ENCODE measurements at regions not wholly inside any gene's neighbourhood (a gene's known extent, or its start where the extent isn't known, plus 50 kb on each side); places are given as distances from the start of the nearest gene placed in this dataset.

GRCh38 chr6:14676977-14677781 lies 559.6 kb downstream of the CD83 start:
- no peaks in the 10 kb centered on the region for H3K9me2 ChIP-seq (replicated peaks; ENCODE audit: insufficient read depth)
- DNase-seq (ENCODE audit: low spot score) = no peak
- H3K79me2 ChIP-seq = no peaks in the 10 kb centered on the region
- H3K4me3 ChIP-seq = no peak overlapping the region
- no peaks in the 10 kb centered on the region for H3K36me3 ChIP-seq (replicated peaks; ENCODE audit: insufficient read depth, low read depth)
- H2AFZ ChIP-seq = no peak overlapping the region
- 98% methylated on average over 19 of the region's 19 CpGs for WGBS (ENCODE audit: low lambda C conversion rate, missing lambda C conversion rate)
- H3K9me3 ChIP-seq (ENCODE audit: low read depth) = no peaks in the 10 kb centered on the region
- no peaks in the 10 kb centered on the region for H3K27me3 ChIP-seq
- H3K4me1 ChIP-seq (ENCODE audit: insufficient read depth) = no peaks in the 10 kb centered on the region
- TF ChIP-seq CTCF (IDR thresholded peaks at IDR 0.05; ENCODE audit: poor library complexity) (no peak), EZH2 (IDR thresholded peaks at IDR 0.05; ENCODE audit: borderline replicate concordance) (no peak)
- H3K4me2 ChIP-seq = no peak overlapping the region
- H4K20me1 ChIP-seq (ENCODE audit: insufficient read depth, poor library complexity, severe bottlenecking) = no peaks in the 10 kb centered on the region
- H3K27ac ChIP-seq = no peak overlapping the region

- Histone ChIP-seq H3K36me3 (replicated peaks; ENCODE audit: insufficient read depth, low read depth) (no peaks in the 10 kb centered on the region), H3K9me3 (ENCODE audit: low read depth) (no peaks in the 10 kb centered on the region), H2AFZ (no peak overlapping the region), H3K4me3 (no peak overlapping the region), H3K9me2 (replicated peaks; ENCODE audit: insufficient read depth) (no peaks in the 10 kb centered on the region), H3K4me1 (ENCODE audit: insufficient read depth) (no peaks in the 10 kb centered on the region), H3K27me3 (no peaks in the 10 kb centered on the region), H3K79me2 (no peaks in the 10 kb centered on the region), H3K4me2 (no peak overlapping the region), H3K27ac (no peak overlapping the region), H4K20me1 (ENCODE audit: insufficient read depth, poor library complexity, severe bottlenecking) (no peaks in the 10 kb centered on the region)
- TF ChIP-seq CTCF (IDR thresholded peaks at IDR 0.05; ENCODE audit: poor library complexity) = no peak
- no peak for TF ChIP-seq EZH2phosphoT487 (IDR thresholded peaks at IDR 0.05; ENCODE audit: low read depth, severe bottlenecking, unreplicated experiment)
- TF ChIP-seq EZH2 (IDR thresholded peaks at IDR 0.05; ENCODE audit: borderline replicate concordance) = no peak
- WGBS (ENCODE audit: low lambda C conversion rate, missing lambda C conversion rate) = 93% methylated on average over 11 of the region's 11 CpGs
- DNase-seq (ENCODE audit: low spot score) = no peak
Observed at GRCh38 chr6:14681699-14682487, 564.0 kb upstream of the JARID2 start.

- no peak overlapping the region for H3K27ac ChIP-seq
- WGBS (ENCODE audit: low lambda C conversion rate, missing lambda C conversion rate) = 93% methylated on average over 1 of the region's 1 CpG
- H3K9me2 ChIP-seq (replicated peaks; ENCODE audit: insufficient read depth) = no peaks in the 10 kb centered on the region
- H3K36me3 ChIP-seq (replicated peaks; ENCODE audit: insufficient read depth, low read depth) = no peaks in the 10 kb centered on the region
- TF ChIP-seq CTCF (IDR thresholded peaks at IDR 0.05; ENCODE audit: poor library complexity) (no peak), EZH2phosphoT487 (IDR thresholded peaks at IDR 0.05; ENCODE audit: low read depth, severe bottlenecking, unreplicated experiment) (no peak), EZH2 (IDR thresholded peaks at IDR 0.05; ENCODE audit: borderline replicate concordance) (no peak)
- H3K4me1 ChIP-seq (ENCODE audit: insufficient read depth) = no peaks in the 10 kb centered on the region
- H3K27me3 ChIP-seq = no peaks in the 10 kb centered on the region
- H3K79me2 ChIP-seq = no peaks in the 10 kb centered on the region
- no peaks in the 10 kb centered on the region for H4K20me1 ChIP-seq (ENCODE audit: insufficient read depth, poor library complexity, severe bottlenecking)
- H3K9me3 ChIP-seq (ENCODE audit: low read depth) = no peaks in the 10 kb centered on the region
- no peak overlapping the region for H3K4me2 ChIP-seq
- DNase-seq (ENCODE audit: low spot score) = no peak
- no peak overlapping the region for H3K4me3 ChIP-seq
- no peak overlapping the region for H2AFZ ChIP-seq
Observed at GRCh38 chr6:14682812-14683211, 563.1 kb upstream of the JARID2 start.
